GM21390 (cell line): ENCODE measurements at regions not wholly inside any gene's neighbourhood (a gene's known extent, or its start where the extent isn't known, plus 50 kb on each side); places are given as distances from the start of the nearest gene placed in this dataset.

Experiments used
- ATAC-seq: cut with Tn5 transposase; IDR thresholded peaks from one replicate; pipeline ENCODE4 v1.9.1; 2021; ENCODE audit not compliant: unreplicated experiment

DNA sequence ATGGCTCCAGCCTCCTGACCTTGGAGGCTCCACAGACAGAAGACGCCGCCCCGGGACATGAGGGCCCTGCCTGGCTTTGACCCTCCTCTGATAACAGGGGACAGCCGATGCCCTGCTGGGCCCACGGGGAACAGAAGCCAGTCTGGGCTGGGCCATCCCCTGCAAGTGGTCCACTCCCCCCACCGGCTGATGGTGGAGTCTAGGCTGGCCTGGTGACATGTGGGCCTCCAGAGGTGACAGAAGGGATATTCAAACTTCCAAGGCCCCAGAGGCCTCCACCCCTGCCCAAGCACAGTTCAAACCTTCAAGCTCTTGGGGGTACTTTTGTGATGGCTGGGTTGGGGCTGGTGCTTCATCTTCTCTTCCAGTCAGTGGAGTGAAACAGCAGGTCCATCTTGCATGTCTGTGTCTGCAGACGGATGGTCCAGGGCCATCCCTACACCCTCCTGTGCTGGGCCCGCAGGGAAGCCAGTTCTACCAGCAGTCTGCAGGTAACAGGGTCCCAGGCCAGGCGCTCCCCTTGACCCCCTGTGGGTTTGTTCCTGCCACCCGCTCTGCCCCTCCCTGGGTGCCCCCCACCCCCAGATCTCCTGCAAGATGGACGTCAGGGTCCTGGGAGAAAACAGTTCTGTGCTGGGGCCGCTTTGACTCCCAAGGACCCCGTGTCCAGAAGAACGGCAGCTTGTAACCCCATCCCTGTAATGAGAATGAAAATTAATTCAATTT, 929.9 kb downstream of the BRD1 start:
- ATAC-seq: no peak

DNA sequence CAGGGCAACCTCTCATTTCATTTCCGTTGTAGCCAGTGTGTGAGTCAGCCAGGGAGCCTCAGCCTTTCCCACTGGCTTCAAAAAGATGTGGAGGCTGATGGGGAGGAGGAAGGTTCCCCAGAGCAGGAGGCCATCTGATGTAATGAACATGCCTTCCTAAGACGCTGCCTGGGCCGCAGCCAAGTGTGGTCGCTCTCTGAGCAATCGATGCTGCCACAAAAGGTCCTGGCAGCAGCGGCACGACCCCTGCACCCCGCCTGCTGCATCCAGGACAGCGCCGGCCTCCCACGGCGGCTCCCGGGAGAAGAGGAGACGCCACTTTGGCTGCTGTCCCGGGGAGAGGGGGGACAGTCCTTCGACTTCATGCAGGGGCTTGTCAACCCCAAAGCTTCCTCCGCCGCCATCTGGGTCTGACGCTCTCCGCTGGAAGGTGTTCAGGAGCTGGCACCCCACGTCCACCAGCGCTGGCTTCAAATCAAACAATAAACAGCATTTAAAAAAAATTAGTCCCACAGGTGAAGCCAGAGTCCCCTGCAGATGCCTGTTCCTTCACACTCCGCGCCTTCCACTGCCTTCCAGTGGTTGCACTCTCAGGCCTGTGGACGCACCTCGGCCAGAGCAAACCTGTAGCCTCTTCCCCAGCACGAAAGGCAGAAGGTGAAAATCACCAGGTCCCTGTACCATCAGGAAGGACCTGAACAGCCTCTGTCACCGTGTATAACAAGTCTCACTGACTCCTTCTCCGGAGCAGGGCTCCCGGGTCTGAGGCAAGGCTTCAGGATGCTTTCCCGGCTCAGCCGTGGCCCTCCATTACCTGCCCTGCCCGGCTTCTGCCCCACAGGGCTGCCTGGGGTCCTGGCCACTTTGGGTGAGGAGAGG, 930.7 kb downstream of the BRD1 start:
- no peak for ATAC-seq

DNA sequence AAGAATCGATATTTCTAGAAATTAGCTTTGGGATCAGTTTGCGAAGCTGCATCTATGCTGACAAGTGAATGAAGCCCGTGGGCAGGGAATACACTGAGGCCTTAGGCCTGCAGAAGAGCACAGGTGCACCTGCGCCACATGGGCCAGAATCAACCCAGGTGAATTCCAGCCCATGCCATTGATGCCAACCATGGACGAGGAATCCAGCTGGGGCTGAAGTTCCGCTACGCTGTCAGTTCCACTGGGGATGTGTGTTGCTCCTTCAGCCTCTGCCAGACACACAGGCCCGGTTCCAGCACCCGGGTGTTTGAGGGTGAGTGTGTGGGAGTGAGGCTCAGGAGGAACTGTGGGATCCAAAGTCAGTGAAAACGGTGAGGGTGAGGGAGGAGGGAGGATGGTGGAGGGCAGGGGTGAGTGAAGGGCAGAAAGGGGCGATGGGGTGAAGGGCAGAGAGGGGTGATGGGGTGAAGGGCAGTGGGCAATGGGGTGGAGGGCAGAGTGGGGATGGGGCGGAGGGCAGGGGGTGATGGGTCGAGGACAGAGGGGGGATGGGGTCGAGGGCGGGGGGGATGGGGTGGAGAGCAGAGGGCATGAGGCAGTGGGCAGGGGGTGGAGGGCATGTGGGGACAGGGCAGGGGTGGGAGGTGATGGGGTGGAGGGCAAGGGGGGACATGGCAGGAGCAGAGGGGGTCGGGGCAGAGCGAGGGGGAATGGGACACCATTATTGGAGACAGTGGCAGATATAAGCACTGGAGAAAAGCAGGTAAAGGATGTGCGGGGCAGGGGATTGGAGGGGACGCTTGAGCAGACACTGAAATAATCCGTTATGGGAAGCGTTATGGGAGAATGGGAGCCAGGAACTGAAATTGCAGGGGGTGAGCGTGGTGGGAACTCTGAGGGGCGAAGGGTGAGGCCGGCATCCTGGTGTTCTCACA, 931.6 kb downstream of the BRD1 start:
- no peak for ATAC-seq

DNA sequence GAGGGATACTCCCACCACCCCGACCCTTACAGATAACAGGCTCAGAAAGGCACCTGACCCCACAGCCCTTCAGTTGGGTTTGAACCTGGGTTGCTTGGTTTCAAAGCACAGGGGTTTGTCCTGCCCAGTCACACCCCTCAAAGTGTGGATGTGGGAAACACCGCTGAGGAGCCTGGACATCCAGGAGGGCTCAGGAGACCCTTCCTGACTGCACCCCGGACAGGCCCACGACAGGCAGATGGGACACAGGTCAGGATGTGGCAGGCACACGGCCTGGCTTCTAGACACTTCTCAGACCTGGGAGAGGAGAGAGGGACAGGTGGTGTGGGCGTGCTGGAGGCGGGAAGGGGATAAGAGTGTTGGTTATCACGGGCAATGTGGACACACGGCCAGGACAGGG, 932.3 kb downstream of the BRD1 start:
- ATAC-seq: no peak

DNA sequence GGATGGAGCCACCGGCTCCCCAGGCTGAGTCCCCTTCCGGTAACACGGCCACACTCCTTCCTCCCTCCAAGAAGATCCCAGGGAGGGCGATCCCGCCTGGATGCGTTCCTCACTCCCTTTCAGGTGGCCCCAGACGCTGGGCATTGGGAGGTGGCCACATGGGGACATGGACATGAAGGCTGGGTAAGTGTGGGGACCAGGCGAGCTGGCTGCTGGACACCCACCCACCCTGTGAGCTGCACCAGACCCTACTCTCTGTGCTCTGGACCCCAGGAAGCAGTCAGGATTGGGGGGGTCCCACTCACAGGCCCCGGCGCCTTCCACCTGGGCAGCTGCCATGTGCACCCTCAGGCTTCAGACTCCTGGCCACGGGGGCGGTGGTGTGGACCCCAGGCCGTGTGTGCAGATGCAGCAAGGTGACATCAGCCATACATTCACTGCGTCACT, 932.8 kb downstream of the BRD1 start:
- no peak for ATAC-seq

DNA sequence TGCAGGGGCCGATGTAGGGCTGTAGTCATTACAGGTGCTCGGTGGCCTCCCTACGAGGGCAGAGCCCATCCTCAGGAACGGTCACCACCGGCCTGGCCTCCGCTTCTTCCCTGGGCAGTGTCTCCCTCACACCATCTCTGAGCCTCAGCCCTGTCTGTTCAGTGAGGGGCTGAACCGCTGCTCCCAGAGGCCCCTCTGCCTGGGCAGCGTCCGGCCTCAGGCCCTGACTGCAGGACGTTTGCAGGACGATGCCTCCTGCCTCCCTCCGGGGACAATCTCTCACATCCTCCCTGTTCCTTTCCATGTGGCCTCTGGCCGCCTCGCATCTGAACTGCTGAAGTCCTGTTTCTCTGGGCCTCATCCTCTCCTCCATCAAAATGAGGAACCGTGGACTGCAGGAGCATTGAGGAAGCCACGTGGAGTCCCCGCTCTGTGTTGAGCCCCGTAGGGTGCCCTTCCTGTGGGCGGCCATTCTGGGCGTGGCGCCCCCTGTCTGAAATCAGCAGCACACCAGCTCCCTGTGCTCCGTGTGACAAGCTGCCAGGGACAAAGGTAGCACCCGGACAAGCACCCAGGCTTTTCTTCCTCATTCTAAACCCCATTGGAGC, 933.5 kb downstream of the BRD1 start:
- no peak for ATAC-seq

DNA sequence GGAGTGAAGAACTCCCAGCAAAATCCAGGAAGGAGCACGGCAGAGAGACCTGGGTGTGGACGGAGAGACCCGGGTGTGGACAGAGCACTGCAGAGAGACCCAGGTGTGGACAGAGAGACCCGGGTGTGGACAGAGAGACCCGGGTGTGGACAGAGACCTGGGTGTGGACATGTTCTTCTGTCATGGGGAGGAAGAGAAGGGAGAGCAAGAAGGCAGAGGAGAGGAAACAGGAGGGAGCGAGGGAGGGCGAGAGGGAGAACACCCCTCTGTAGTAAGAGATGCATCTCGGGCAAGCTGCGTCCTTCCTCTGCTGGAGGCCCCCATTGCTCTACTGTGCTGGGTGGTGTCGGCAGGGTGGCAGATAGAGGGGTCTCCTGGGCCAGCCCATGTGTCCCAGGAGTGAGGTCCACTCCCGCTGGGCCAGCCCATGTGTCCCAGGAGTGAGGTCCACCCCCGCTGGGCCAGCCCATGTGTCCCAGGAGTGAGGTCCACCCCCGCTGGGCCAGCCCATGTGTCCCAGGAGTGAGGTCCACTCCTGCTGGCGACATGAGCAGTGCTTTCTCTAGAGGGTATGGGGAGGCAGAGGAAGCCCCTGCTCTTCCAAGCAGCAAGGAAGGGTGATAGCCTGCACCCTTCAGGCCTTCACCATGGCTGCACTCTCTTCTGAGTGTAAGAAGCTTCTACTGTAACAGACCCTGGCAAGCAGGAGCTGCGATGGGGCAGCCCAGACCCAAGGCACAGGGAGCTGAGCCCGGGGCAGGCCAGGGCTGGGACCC, 934.2 kb downstream of the BRD1 start:
- ATAC-seq: no peak

DNA sequence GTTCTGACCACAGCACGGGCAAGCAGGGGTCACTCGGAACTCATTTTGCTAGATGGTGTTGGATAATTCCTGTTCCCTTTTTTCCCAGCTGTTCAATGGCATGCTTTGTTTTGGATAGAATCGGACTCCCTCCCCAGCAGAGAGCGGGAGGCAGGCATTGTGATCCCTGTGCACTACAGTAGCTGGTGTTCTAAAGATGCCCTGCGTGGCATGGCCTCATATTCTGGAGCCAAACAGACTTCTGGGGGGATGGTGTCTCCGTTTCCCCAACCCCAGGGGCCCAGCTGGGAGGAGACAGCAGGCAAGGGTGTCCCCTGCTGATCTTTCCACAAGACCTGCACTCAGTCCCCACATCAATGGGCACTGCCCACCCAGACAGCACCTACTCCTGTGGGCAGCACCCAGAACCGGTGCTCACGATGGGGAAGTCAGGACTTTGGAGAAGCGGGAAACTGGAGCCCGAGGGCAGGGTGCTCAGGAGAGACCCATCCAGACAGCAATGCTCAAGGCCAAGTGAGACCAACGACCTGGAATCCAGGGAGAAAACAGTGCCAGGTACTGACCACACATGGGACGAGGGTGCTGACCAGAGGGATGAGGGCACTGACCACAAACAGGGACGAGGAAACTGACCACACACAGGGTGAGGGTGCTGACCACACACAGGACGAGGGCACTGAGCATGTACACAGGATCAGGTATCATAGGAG, 934.9 kb downstream of the BRD1 start:
- ATAC-seq: no peak

DNA sequence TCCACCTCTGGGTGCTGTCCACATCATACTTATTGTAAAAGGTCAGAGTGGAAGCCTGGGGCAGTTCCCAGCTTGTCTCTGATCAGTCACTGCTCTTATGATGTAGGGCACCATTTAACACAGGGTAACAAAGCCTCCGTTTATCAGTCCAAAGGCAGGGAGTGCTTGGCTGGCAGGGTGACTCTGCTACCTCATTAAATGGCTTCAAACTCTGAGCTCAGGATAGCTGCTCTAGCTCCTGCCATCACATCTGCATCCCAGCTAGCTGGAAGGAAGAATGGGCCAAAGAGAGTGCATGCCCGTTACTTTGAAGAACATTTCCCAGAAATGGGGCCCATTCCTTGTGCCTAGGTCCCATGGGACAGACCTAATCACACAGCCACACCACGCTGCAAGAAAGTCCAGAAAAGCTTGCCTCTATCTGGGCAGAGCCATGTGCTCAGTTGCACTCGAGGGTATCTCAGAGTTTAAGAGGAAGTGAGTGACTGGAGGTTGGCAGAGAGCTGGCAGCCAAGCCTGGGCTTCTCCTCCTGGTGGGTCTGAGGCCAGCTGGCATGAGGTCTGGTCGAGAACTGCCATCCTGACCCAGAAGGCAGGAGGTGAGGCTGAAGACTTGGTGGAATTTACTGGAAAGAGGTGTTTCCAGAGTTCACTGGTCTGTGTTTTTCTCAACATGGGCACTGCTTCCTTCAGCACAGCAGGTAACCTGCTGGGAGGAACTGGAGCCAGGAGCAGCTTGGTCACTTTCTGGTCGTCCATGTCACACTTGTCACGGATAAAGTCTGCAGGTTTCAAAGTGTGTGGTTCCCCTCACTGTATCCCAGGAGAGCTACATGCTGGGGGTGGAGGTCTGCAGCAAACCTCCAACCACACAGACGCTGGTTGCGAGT, 935.7 kb downstream of the BRD1 start:
- ATAC-seq: no peak

DNA sequence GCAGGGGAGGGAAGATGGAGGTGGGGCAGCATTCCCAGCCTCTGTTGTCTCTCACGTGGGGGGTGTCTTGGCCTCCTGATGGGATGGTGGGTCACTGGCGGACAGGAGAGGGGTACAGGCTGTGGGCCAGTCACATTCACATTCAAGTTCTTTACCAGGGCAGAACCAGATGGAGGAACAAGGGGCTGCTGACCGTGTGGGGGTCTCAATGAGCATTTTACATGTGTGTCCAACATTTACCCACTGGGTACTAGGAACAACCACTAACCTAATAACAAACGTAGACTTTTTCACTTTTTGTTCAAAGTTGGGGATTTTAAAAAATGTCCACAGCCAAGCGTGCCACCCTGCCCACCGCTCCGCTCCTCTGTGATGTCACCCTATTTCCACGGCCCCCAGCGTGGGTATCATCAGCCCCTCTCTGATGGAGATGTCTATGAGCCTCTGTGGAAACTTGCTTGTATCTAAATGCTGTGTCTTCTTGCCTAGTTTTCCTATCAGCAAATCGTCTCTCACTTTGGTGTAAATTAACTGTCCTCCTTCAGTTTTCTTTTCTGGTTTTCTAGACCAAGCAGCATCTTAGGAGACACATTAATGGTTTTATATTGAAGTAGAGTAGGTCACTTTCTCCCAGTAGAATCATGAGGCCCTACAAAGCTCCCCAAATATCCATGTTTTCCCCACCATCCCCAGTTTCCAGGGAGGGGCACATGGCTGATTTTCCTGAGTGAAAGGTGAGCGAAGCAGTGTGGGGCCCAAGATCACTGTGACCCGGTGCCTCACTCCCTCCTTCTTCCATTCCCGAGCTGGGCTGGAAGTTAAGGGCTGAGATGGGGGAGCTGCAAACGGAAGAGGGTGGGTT, 936.7 kb downstream of the BRD1 start:
- ATAC-seq: no peak

DNA sequence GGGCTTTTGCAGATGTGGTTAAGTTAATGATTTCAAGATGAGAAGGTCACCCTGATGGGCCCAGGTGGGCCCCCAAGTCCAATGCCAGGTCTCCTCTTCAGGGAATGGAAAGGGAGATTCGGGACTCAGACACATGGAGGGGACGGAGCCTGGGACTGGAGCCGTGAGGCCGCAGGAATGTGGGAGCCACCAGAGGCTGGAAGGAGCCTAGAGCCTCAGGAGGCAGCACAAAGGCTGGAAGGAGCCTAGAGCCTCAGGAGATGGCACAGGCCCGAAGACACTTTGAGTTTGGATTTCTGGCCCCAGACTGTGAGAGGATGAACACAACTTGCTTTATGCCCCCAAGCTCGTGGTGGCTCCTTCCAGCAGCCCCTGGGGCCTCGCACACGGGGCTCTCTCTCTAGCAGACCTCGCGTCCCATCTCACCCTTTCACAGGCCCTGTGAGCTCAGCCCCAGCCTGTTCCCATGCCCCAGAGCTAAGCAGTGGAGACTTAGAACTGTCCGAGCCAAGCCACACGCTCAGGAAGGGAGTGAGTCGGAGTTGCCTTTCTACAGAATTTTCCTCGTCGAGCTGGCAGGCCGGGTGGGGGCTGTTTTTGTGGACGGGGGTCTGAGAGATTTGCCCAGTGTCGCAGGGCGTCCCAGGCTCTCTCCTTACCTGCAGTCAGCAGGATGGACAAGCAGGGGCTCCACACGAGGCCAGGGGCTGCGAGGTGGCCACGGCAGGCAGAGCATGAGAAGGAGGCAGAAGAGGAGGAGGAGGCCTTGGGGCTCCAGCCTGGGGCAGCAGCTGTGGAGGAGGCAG, 937.6 kb downstream of the BRD1 start:
- no peak for ATAC-seq

DNA sequence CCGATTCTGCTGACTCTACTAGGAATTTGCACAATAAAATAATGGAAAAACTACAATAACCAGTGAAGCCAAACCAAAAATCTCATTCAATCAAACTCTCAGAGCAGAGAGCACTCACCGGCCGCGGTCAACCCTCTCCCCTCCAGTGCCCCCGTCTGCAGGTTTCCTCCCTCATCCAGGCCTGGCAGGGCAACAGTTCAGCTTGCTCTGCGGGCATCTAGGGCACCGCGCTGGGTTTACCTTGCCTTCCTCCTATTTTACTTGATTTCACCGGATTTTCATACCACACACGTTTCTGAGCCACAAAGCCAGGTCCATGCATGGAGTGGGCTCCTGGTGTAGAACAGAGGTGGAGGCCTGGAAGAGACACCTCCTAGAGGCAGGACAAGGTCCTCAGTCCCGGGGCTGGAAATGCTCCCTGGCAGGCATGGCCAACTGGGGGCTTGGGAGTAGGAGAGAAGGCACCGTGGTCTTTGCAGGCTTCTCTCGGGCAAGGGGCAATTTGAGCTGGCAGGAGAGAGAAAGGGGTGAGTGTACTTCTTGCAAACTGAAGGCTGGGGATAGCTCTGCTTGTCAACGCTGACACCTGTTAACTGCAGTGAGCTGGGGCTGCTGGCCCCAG, 938.4 kb downstream of the BRD1 start:
- no peak for ATAC-seq

DNA sequence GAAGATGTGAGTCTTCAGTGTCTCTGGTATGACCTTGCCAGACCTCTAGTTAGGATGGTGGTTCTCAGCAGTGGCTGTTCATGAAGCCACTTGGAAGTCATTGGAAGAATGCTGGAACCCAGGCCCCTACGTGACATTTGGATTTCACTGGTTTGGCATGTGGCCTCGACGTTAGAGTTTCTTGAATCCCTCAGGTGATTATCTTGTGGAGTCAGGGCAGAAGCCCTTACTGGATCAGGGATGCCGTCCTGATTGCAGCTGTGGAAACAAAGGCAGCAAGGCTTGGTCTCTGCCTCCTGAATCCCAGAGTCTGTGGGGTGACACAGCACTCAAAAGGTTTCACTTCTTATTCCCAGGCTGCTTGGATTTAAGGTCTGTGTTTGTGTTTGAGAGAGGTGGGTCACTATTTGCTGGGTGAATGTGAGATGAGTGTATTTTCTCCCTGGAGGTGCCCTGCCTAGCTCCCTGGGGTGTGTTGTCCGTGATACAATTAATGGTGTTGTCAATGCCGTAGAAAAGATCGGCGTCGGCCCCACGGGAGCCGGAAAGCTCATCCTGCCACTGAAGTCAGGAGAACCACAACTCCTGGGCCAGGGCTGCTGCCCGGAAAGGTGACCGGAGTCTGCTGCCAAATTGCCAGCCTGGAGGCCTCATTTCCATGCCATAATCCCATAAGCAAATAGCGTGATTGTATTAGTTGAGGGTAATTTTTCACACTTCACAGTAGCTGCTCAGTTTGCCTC, 939.0 kb downstream of the BRD1 start:
- no peak for ATAC-seq

DNA sequence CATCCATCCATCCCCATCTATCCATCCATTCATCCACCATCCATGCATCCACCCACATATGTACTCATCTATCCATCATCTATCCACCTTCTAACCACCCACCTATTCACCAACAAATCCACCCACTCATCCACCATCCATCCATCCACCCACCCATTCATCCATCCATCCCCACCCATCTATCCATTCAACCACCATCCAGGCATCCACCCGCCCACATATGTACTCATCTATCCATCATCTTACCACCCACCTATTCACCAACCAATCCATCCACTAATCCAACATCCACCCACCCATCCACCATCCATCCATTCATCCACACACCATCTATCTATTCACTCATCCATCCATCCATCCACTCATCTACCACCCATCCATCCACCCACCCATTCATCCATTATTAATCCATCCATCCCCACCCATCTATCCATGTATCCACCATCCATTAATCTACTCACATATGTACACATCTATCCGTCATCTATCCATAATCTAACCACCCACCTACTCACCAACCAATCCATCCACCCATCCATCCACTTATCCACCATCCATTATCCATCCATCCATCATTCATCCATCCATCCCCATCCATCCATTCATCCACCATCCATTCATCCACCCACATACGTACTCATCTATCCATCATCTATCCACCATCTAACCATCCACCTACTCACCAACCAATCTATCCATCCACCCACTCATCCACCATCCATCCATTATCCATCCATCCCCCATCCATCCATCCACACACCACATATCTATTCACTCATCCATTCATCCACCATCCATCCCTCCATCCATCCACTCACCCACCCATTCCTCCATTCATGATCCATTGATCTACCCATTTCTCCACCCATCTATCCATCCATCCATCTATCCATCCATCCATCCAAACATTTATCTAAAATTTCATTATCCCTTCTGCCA, 940.0 kb downstream of the BRD1 start:
- ATAC-seq: no peak
